NCI-H460 (cell line): ENCODE measurements at regions not wholly inside any gene's neighbourhood (a gene's known extent, or its start where the extent isn't known, plus 50 kb on each side); places are given as distances from the start of the nearest gene placed in this dataset.

ENCODE experiments used
- DNase-seq: peaks from one replicate; pipeline ENCODE4 v3.0.0-alpha.2; 2016; ENCODE audit warnings: low read depth; ENCODE audit errors: extremely low read depth

GRCh38 chr1:56019472-56019871, 559.9 kb downstream of the PLPP3 start:
- no peak for DNase-seq

- DNase-seq = no peak
Measured at GRCh38 chr1:56017336-56017735, 562.0 kb downstream of the PLPP3 start.

- DNase-seq = no peak
Measured at GRCh38 chr1:56003846-56004245, 575.5 kb downstream of the PLPP3 start.

GRCh38 chr1:56002231-56002630, 577.1 kb downstream of the PLPP3 start:
- DNase-seq = no peak

- no peak for DNase-seq
Measured at GRCh38 chr1:56000424-56000823, 578.9 kb downstream of the PLPP3 start.

GRCh38 chr1:55997536-55997935, 581.8 kb downstream of the PLPP3 start:
- DNase-seq = no peak

- DNase-seq = no peak
Measured at GRCh38 chr1:55993646-55994318, 585.6 kb downstream of the PLPP3 start.

GRCh38 chr1:55990007-55990406, 589.4 kb downstream of the PLPP3 start:
- no peak for DNase-seq

DNA sequence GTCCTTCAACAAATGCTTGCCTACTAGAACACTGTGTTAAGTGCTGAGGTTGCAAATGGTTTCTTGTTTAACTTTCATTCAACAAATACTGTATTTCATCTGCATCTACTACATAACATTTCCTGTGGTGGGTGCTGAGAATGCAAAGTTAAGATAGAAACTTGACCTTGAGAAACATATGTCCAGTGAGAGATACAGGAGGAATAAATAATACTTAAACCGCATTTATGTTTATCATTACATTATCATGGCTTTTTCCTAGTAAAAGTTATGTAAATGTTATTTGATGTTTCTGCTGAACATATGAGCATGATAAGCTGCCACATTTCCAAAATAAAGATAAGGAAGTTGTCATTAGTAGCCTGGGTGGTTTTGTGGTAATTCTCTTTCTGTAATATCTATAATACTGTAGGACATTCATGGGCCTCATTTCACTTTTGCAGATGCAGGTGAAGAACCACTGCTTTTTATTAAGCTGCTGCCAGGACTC, 590.4 kb downstream of the PLPP3 start:
- no peak for DNase-seq

GRCh38 chr1:55987491-55988249, 591.7 kb downstream of the PLPP3 start:
- no peak for DNase-seq

- no peak for DNase-seq
Measured at GRCh38 chr1:55986003-55986402, 593.4 kb downstream of the PLPP3 start.

- no peak for DNase-seq
Measured at GRCh38 chr1:55981010-55981650, 598.2 kb downstream of the PLPP3 start.

DNA sequence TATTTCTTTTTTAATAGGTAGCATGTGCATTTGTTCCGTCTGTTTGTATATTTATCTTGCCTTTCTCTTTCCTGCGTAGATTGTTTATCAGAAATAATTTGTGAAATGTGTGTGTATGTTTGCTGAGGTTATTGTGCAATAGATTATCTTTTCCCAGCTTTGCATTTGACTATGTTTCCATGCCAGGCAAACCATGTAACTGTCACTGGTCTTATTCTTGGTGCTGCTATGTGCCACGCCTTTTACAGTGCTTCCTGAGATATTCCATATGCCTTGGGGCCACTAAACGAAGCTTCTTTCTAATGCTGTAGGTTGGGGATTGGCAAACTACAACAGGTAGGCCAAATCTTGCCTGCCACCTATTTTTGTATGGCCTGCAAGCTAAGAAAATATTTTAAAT, 598.8 kb downstream of the PLPP3 start:
- DNase-seq = peak; percentile 16

DNA sequence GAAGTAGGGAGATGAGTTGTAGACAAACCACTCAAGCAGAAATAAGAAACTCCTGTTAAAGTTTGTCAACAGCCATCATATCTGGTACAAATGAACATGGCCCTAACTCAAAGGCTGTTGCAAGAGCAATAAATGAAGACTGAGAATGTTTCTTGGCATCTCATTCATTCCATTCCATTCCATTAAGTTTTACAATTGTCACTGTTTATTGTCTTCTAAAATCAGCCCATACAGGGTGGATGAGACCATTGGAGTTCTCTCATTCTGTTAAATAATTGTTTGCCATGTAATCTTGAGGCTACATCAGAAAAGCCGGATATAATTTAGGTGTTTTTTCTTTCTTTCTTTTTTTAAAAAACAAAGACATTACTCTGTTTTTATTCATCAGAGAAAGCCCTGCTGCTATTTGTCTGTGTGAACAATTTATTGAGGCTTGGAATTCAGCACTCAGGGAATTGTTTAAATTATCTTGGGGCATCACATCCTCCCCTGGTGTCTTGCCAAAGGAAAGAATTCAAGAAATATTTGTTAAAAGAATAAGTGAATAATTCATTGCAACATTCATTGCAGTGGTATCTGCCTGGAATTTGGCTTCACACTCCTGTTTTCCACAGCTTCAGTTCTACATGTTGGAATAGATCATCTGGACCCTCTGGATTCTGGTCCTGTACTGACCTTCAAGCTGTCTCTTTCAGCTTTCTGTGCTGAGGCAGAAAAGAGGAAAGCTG, 604.5 kb downstream of the PLPP3 start:
- no peak for DNase-seq

DNA sequence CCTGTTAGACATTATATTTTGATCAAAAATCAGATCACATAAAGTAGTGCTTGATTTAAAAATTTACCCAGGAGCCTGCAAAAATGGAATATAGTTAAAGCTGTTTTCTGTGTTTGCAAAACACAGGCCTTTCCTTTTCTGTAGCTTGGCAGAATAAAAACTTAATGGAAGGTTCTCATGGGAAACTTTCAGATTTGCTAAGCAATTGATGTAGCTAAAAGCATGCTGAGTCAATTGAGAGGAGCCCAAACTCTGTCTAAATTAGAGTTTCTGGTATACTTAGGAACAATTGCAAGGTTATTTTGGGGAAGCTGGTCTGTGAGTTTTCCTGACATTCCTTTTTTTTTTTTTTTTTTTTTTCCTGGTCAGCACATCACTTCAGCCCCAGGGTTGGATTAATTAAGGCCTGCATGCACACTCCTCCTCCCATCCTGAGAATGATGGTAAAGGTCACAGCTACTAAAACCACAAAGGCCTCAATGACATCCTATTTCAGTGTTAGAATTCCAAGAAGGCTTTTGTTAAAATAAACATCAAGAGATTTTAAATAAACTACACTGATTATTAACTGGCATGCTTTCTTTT, 608.7 kb downstream of the PLPP3 start:
- DNase-seq = no peak

DNA sequence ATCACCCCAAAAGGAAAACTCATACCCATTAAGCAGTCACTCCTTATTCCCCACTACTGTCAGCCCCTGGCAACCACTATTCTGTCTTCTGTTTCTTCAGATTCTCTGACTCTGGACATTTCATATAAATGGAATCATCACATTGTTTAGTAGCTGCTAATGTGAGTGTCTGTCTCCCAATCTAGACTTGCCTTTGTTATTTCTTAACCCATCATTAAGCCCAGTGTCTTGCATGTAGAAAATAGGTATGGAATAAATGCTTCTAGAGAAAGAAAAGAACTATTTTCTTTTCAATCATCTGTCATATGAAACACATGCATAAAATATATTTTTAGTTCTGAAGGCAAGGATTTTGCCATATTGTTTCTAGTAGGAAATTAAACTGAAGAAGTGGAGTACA, 610.0 kb downstream of the PLPP3 start:
- no peak for DNase-seq

DNA sequence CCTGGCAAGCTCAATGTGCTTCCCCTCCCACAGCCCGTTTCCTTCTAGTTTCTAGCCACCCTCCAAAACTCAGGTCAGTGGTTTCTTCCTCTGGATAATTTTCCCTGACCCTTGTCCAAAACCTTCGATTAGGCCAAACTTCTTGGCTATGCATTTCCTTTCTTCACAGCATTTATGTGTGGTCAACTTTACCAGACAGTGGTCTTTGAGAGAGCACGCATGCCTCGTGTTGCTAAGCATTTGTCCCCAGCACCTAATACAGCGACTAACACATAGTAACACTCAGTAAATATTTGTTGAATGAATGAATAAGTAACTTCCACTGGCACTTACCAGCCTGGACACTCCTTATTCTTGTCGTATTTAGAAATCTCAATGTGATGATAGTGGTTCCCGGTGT, 610.7 kb downstream of the PLPP3 start:
- no peak for DNase-seq

DNA sequence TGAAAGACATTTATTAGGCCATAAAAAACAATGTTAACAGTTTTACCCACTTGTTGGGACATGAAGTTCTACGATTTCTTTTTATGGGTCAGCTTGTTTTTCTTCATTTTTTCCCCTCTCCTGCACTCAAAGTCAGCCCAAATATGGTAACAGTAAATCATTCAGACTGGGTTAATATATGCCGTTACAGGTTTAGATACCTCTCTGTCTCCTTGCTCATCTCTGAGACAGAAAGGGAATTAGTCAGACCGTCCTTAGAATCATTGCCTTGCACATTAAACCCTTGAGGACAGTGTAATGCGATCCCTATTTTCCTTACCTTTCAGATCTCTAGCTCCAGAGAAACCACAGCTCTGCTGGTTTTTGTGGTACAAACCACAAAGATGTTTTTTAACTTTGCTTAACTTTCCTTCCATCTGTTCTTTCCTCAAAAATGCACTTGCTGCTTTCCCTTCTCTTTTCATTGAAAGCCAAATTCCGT, 613.3 kb downstream of the PLPP3 start:
- no peak for DNase-seq

DNA sequence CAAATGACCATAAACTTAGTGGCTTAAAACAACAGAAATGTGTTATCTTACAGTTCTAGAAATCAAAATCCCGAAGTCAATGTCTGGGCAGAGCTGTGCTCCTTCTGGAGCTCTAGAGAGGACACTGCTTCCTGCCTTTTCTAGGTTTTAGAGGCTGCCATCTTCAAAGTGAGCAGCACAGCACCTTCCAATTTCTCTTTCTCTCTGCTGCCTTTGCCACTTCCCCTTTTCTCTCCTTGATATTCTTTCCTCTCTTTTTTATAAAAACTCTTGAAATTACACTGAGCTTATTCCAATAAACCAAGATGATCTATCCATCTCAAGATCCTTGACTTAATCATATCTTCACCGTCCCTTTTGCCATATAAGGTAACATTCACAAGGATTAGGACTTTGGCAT, 616.9 kb downstream of the PLPP3 start:
- DNase-seq = no peak

GRCh38 chr1:55959136-55959548, 620.2 kb downstream of the PLPP3 start:
- DNase-seq = no peak

GRCh38 chr1:55958498-55958897, 620.9 kb downstream of the PLPP3 start:
- no peak for DNase-seq
